ENCODE measurements at regions not wholly inside any gene's neighbourhood (a gene's known extent, or its start where the extent isn't known, plus 50 kb on each side); places are given as distances from the start of the nearest gene placed in this dataset.
A peak's percentile ranks its signal among the peaks of the same experiment; 100 is the strongest.
"Not testable (repeated sequence)": the region's sequence is repeated elsewhere in the genome, so short reads cannot be mapped to it uniquely, and the experiment has no call there.

GRCh38 chr14:97804056-97804455 lies 1006.9 kb downstream of the VRK1 start:
- TF ChIP-seq CTCF (IDR thresholded peaks at IDR 0.05), result no peak
- ATAC-seq (ENCODE audit: low FRiP score), result no peak
- DNase-seq (ENCODE audit: low spot score), result no peak

GRCh38 chr14:97806891-97807290 lies 1009.7 kb downstream of the VRK1 start:
- no peak for ATAC-seq (ENCODE audit: low FRiP score)
- DNase-seq (ENCODE audit: low spot score), result no peak
- TF ChIP-seq CTCF (IDR thresholded peaks at IDR 0.05), result no peak

- not testable (repeated sequence) for ATAC-seq (ENCODE audit: low FRiP score); DNase-seq (ENCODE audit: low spot score)
Observed at GRCh38 chr14:97808541-97808940, 1011.4 kb downstream of the VRK1 start.

- ATAC-seq (ENCODE audit: low FRiP score) (no peak), DNase-seq (ENCODE audit: low spot score) (no peak)
- no peak for TF ChIP-seq CTCF (IDR thresholded peaks at IDR 0.05)
Observed at GRCh38 chr14:97813556-97813955, 1016.4 kb downstream of the VRK1 start.

GRCh38 chr14:97820781-97821180 lies 1023.6 kb downstream of the VRK1 start:
- TF ChIP-seq CTCF (IDR thresholded peaks at IDR 0.05), result no peak
- DNase-seq (ENCODE audit: low spot score), result no peak
- ATAC-seq (ENCODE audit: low FRiP score), result no peak

- DNase-seq (ENCODE audit: low spot score), result no peak
- no peak for ATAC-seq (ENCODE audit: low FRiP score)
- TF ChIP-seq CTCF (IDR thresholded peaks at IDR 0.05), result no peak
Observed at GRCh38 chr14:97824218-97824617, 1027.0 kb downstream of the VRK1 start.

- peak; percentile 37 for ATAC-seq (ENCODE audit: low FRiP score)
- no peak for DNase-seq (ENCODE audit: low spot score)
- TF ChIP-seq CTCF (IDR thresholded peaks at IDR 0.05), result no peak
Observed at GRCh38 chr14:97827746-97828145, 1030.6 kb downstream of the VRK1 start.

- TF ChIP-seq CTCF (IDR thresholded peaks at IDR 0.05), result no peak
- ATAC-seq (ENCODE audit: low FRiP score), result no peak
Observed at GRCh38 chr14:97832776-97833175, 1035.6 kb downstream of the VRK1 start.

More at GRCh38 chr14:97832776-97833175, 1035.6 kb downstream of the VRK1 start:
- no peak for DNase-seq (ENCODE audit: low spot score)

All from omental fat pad (tissue), 3 donors.